Transverse colon (tissue), 4 donors: ENCODE measurements at regions not wholly inside any gene's neighbourhood (a gene's known extent, or its start where the extent isn't known, plus 50 kb on each side); places are given as distances from the start of the nearest gene placed in this dataset.

ENCODE experiments used
- POLR2A ChIP-seq: fragments of 450-650 bp; IDR thresholded peaks from one replicate; pipeline ENCODE4 v1.6.1; 2016; ENCODE audit warnings: antibody characterized with exemption, mild to moderate bottlenecking, moderate library complexity
- POLR2AphosphoS5 ChIP-seq, 3 donors: sonication (generic); formaldehyde crosslinking; IDR thresholded peaks; one replicate each; pipeline ENCODE4 v1.6.1; 2016; ENCODE audit warnings: antibody characterized with exemption in 3 of 3
- TF ChIP-seq, protein P1 (sequence below), 5 experiments: fragments of 200-600 bp in 3 of 5; fragments of 450-650 bp in 2 of 5; sonication (generic) in 3 of 5; IDR thresholded peaks; 1 replicate in 2 of 5; 2 replicates in 3 of 5; pipeline ENCODE4 v1.5.1; 2016 to 2017; ENCODE audit warnings: antibody characterized with exemption in 5 of 5, inconsistent platforms in 3 of 5, mild to moderate bottlenecking in 2 of 5, moderate library complexity in 1 of 5

DNA sequence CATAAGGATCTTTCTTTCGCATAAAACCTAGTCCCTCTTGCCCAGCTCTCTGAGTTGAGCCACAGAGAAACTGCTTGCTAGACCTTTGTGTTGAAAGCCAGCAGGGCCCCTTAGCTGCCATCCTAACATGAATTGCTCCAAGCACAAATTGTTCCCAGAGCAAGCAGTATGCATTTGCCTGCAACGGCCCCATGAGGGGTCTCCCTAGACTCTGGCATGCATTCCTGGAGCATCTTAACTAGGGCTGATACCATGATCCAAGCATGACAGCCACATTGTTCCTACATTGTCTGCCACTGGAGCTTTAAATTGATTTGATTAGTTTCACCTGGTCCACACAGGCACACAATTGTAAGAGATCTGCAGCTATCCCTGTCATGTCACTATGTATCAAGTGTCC is 428.1 kb downstream of the TAFA4 start:
- TF ChIP-seq POLR2A: no peak
- TF ChIP-seq POLR2AphosphoS5 (IDR thresholded peaks at IDR 0.05): no peak
- TF ChIP-seq, protein P1, sequence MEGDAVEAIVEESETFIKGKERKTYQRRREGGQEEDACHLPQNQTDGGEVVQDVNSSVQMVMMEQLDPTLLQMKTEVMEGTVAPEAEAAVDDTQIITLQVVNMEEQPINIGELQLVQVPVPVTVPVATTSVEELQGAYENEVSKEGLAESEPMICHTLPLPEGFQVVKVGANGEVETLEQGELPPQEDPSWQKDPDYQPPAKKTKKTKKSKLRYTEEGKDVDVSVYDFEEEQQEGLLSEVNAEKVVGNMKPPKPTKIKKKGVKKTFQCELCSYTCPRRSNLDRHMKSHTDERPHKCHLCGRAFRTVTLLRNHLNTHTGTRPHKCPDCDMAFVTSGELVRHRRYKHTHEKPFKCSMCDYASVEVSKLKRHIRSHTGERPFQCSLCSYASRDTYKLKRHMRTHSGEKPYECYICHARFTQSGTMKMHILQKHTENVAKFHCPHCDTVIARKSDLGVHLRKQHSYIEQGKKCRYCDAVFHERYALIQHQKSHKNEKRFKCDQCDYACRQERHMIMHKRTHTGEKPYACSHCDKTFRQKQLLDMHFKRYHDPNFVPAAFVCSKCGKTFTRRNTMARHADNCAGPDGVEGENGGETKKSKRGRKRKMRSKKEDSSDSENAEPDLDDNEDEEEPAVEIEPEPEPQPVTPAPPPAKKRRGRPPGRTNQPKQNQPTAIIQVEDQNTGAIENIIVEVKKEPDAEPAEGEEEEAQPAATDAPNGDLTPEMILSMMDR (IDR thresholded peaks at IDR 0.05): no peak
